ENCODE measurements at regions not wholly inside any gene's neighbourhood (a gene's known extent, or its start where the extent isn't known, plus 50 kb on each side); places are given as distances from the start of the nearest gene placed in this dataset.

DNA sequence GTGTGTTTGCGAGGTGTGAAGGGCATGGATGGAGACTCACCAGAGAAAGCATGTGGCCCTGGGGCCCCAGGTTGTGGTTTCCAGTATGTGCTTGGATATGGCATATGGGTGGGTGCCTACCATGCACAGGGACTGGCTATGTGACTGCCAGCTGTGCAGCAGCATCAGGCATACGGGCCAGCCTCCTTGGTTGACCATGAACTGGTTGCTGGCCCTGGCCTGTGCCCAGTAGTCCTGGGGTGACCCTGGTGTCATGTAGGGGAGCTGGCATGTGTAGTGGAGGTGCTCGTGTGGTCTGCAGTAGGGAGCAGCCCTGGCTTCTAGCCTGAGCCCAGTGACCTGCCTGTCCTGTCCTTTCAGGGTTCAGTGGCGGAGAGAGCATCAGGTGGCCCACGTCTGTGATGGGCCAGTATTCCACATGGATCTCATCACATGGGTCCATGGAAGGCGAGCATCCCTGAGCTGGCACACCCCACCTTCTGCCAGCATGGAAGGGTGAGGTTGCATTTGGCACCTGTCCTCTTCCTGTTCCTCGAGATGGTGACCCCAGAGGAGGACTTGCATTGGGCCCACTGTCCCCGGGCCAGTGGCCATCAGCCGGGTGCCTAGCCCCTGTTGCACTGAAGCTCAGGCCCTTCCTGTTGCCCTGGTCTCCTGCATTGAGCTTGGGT lies 228.9 kb downstream of the SNRPN start:
- DNase-seq = peak; percentile 3

DNA sequence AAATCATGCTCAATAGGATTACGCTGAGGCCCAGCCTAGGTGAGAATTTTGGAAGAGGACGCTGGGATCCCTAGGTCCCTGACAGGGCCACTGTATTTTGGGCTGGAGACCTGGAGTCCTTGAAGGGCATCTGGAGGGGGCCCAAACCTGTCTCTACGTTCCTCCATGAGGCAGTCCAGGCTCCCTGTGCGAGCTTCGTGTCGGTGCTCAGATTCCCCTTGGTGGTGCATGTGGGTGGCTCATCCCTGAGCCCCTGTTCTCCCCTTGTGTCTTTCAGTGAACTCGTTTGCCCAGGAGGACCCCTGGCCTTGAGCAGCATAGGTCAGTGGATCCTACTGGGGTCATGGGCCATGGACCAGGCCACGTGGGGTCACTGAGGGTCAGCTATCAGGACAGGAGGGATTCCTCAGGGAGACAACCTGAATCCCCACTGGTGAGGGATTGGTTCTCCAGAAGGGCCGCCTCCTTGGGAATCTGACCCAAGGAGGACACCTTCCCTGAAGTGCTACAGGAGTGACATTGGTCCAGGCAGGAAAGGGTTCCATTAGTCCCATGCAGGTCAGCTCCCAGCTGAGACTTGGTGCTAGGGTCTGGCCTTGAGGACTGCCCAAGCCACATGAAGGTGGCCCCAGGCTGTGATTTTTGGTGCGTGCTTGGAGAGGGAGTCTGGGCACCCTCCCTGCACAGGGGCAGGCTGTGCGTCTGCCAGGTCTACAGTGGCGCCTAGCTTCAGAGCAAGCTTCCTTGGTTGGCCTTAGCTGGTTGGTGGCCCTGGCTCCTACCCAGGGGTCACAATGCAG lies 229.8 kb downstream of the SNRPN start:
- no peak for DNase-seq

DNA sequence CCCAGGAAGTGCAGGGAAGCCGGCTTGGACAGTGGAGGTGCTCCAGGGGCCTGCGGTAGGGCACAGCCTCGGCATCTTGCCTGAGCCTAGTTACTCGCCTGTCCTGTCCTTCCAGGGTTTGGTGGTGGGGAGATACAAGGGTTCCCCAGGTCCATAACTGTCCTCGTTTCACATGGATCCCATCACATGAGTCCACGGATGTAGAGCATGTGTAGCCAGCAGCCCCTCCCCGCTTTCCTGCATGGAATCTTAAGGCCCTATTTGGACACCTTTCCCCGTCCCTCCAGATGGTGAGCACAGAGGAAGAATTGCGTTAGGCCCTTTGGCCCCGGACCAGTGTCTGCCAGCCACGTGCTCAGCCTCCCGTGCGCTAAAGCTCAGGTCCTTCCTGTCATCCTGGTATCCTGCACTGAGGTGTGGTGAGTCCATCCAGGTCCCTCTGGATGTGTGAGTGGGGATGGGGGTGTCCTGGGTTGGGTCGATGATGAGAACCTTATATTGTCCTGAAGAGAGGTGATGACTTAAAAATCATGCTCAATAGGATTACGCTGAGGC lies 230.4 kb downstream of the SNRPN start:
- no peak for DNase-seq

DNA sequence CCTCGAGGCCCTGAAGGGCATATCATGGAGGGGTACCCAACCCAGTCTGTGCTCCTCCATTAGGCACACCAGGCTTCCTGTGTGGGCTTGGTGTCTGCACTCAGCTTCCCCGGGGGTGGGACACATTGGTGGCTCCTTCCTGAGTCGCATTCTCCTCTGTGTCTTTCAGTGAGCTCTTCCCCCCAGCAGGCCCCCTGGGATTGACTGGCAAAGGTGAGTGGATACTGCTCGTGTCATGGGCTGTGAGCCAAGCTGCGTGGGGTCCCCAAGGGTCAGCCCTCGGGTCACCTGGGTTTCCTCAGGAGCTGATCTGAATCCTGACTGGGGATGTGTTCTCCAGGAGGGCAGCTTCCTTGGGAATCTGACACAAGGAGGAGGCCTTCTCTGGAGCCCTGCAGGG lies 231.0 kb downstream of the SNRPN start:
- no peak for DNase-seq

DNA sequence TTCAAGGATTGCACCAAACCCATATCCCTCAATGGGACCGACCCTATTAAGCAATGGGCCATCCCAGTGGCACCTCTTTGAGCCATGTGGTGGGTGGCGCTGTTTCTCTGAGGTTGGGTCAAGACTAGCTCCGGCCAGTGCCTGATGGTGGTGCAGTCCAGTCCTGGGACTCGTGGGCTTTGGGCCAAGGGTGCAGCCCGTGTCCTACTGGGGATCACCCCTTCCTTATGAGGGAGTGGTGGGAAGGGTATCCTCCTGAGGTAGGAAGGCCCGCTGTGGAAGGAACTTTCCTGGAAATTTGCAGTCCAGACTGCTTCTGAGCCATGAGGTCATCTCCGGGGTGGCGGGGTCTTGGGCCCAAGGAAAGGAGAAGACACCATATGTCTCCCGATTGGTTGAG lies 231.6 kb downstream of the SNRPN start:
- DNase-seq = no peak

DNA sequence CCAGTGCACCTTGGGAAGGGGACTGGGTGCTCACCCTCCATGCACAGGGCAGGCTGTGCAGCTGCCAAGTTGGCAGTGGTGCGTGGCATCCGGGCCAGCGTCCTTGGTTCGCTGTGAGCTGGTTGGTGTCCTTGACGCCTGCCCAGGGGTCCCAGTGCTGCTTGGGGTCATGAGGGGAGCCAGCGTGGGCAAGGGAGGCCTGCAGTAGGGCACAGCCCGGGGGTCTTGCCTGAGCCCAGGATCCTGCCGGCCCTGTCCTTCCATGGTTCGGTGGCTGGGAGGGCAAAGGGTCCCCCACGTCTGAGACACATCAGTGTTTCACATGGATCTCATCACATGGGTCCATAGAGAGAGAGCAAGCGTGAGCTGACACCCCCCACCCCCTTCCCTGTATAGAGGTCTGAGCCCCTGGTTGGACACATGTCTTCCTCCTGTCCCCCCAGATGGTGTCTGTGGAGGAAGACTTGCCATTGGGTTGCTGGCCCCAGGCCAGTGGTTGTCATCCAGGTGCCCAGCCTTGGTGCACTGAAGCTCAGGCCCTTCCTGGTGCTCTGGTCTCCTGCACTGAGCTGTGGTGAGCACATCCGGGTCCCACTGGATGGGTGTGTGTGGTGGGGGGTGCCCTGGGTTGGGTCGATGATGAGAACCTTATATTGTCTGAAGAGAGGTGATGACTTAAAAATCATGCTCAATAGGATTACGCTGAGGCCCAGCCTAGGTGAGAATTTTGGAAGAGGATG lies 232.3 kb downstream of the SNRPN start:
- DNase-seq = no peak

DNA sequence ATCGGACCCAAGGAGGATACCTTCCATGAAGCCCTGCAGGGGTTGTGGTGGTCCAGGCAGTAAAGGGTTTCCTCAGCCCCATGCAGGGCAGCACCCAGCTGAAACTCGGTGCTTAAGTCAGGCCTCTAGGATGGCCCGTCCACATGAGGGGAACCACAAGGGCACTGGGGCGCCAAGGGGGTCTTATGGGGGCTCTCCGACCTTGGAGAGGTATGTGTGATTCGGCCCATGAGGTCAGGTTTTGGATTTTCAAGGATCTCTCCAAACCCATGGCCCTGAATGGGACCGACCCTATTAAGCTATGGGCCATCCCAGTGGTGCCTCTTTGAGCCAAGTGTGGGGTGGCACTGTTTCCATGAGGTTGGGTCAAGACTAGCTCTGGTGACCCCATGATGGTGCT lies 233.3 kb downstream of the SNRPN start:
- DNase-seq = no peak

DNA sequence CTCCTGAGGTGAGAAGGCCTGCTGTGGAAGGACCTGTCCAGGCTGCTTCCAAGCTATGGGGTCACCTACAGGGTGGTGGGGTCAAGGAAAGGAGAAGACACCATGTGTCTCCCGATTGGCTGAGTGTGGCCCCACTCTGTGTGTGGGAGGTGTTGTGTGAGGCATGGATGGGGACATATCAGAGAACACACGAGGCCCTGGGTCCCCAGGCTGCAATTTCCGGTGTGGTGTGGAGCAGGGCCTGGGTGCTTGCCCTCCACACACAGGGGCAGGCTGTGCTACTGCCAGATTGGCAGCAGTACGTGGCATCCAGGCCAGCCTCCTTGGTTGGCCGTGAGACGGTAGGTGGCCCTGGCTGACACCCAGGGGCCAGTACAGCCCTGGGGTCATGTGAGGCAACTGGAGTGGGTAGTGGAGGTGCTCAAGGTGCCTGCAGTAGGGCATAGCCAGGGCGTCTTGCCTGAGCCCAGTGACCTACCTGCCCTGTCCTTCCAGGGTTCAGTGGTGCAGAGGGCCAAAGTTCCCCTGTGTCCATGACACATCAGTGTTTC lies 233.8 kb downstream of the SNRPN start:
- no peak for DNase-seq

DNA sequence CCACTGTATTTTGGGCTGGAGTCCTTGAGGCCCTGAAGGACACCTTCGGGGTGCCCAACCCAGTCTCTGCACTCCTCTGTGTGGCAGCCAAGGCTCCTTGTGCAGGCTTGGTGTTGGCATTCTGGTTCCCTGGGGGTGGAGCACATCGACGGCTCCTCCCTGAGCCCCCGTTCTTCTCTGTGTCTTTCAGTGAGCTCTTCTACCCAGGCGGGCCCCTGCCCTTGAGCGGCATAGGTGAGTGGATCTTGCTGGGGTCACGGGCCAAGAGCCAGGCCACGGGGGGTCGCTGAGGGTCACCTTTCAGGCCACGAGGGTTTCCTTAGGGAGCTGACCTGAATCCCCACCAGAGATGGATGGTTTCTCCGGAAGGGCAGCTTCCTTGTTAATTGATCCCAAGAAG lies 234.8 kb downstream of the SNRPN start:
- no peak for DNase-seq

DNA sequence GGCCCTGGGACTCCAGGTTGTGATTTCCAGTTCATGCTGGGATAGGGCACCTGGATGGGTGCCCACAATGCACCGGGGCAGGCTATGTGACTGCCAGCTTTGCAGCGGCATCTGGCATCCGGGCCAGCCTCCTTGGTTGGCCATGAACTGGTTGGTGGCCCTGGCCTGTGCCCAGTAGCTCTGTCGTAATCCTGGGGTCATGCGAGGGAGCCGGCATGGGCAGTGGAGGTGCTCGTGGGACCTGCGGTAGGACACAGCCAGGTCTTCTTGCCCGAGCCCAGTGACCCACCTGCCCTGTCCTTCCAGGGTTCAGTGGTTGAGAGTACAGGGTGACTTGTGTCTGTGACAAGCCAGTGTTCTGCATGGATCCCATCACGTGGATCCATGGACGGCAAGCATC lies 237.9 kb downstream of the SNRPN start:
- no peak for DNase-seq

DNA sequence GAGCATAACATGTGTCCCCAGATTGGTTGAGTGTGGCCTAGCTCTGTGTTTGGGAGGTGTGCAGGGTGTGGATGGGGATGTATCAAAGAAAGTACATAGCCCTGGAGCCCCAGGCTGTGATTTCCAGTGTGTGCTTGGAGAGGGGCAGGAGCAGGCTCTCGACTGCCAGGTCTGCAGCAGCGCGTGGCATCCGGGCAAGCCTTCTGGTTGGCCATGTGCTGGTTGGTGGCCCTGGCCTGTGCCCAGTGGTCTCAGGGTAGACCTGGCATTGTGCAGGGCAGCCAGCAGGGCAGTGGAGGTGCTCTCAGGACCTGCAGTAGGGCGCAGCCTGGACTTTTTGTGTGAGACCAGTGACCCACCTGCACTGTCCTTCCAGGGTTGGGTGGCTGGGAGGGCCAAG lies 231.5 kb downstream of the UBE3A start:
- DNase-seq = no peak

DNA sequence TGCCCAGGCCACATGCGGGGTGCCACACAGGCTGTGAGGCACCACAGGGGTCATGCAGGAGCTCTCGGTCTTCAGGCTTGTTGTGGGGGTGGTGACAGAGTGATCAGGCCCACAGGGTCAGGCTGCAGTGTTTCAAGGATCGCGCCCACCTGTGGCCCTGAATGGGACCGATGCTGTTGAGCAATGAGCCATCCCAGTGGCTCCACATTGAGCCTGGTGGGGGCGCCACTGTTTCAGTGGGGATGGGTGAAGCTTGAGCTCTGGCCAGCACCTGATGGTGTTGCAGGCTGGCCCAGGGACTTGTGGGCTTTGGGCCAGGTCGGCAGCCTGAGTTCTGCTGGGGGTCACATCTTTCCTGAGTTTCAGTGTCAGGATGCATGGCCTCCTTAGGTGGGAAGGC lies 230.1 kb downstream of the UBE3A start:
- no peak for DNase-seq

DNA sequence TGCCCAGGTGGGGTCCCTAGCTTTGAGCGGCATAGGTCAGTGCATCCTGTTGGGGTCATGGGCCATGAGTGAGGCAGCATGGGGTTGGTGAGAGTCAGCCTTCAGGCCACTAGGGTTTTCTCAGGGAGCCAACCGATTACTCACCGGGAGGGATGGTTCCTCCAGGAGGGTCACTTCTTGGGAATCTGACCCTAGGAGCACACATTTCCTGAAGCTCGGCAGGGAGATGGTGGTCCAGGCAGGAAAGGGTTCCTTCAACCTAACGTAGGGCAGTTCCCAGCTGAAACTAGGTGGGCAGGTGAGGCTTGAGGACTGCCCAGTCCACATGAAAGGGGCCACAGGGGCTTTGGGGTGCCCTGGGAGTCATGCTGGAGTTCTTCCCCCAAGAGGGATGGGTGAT lies 218.0 kb downstream of the UBE3A start:
- DNase-seq = no peak

DNA sequence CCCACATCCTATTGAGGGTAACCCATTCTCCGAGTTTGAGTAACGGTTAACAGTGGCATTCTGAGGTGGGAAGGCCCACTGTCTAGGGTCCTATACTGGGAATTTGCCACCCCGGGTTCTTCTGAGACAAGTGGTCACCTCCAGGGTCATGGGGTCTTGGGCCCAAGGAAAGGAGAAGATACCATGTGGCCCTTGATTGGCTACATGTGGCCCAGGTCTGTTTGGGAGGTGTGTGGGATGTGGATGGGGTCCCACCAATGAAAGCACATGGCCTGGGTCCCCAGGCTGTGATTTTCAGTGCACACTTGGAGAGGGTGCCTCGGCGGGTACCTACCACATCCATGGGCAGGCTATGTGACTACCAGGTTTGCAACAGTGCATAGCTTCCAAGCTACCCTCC lies 214.4 kb downstream of the UBE3A start:
- no peak for DNase-seq

DNA sequence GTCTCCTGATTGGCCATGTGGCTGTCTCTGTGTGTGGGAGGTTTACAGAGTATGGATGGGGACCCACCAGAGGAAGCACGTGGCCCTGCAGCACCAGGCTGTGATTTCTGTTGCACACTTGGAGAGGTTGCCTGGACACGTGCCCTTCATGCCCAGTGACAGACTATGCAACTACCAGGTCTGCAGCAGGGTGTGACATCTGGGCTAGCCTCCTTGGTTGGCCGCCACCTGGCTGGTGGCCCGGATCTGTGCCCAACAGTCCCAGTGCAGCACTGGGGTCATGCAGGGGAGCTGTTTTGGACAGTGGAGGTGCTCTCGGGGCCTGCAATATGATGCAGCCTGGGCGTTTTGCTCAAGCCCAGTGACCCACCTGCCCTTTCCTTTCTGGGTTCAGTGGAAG lies 212.5 kb downstream of the UBE3A start:
- DNase-seq = no peak

DNA sequence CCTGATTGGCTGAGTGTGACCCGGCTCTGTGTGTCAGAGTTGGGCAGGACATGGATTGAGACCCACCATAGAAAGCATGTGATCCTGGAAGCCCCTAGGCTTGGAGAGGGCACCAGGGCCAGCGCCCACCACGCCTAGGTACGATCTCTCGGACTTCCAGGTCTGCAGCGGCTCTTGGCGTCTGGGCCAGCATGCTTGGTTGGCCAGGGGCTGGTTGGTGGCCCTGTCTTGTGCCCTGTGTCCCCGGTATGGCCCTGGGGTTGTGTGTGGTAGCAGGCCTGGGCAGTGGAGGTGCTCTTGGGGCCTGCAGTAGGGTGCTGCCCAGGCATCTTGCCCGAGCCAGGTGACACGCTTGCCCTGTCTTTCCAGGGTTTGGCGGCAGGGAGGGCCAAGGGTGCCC lies 210.6 kb downstream of the UBE3A start:
- DNase-seq = no peak

DNA sequence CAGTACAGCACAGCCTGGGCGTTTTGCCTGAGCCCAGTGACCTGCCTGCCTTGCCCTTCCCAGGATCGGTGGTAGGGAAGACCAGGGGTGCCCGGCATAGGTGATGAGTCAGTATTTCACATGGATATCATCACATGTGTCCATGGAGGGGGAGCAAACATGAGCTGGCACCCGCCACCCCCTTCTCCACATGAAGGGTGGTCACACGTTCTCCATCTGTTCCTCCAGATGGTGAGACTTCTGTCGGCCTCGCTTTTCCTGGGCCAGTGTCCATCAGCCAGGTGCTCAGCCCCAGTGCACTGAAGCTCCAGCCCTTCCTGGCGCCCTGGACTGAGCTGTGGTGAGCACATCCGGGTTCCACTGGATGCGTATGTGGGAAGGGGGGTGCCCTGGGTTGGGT lies 208.4 kb downstream of the UBE3A start:
- DNase-seq = no peak

DNA sequence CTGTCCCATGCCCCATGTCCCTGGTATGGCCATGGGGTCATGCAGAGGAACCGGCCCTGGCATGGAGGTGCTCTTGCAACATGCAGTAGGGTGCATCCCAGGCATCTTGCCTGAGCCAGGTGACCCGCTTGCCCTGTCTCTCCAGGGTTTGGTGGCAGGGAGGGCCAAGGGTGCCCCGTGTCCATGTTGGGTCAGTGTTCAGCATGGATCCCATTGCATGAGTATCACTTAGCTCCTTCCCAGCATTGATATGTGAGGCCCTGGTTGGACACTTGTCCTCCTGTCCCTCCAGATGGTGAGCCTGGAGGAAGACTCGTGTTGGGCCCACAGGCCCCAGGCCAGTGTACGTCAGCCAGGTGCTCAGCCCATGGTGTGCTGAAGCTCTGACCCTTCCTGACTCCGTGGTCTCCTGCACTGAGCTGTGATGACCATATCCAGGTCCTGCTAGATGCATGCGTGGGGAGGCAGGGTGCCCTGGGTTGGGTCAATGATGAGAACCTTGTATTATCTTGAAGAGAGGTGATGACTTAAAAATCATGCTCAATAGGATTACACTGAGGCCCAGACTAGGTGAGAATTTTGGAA lies 205.0 kb downstream of the UBE3A start:
- no peak for DNase-seq

DNA sequence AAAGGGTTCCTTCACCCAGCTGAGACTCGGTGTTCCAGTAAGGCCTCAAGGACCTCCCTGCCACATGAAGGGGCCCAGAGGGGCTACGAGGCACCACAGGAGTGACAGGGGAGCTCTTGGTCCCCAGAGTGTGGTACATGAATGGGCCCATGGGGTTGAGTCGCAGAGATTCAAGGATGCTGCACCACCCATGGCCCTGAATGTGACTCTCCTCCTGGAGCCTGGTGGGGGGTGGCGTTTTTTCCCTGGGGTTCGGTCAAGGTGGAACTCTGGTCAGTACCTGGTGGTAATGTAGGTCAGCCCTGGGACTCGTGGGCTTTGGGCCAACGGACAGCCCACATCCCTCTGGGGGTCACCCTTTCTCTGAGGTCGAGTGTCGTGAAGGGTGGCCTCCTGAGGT lies 204.0 kb downstream of the UBE3A start:
- no peak for DNase-seq

DNA sequence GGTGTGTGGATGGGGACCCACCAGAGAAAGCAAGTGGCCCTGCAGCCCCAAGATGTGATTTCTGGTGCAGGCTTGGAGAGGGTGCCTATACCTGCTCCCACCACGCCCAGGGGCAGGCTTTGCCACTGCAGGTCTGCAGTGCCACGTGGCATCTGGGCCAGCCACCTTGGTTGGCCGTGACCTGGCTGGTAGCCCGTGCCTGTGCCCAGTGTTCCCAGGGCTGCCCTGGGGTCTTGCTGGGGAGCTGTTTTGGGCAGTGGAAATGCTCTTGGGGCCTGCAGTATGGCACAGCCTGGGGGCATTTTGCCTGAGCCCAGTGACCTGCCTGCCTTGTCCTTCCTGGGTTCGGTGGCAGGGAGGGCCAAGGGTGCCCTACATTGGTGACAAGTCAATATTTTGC lies 203.4 kb downstream of the UBE3A start:
- no peak for DNase-seq

DNA sequence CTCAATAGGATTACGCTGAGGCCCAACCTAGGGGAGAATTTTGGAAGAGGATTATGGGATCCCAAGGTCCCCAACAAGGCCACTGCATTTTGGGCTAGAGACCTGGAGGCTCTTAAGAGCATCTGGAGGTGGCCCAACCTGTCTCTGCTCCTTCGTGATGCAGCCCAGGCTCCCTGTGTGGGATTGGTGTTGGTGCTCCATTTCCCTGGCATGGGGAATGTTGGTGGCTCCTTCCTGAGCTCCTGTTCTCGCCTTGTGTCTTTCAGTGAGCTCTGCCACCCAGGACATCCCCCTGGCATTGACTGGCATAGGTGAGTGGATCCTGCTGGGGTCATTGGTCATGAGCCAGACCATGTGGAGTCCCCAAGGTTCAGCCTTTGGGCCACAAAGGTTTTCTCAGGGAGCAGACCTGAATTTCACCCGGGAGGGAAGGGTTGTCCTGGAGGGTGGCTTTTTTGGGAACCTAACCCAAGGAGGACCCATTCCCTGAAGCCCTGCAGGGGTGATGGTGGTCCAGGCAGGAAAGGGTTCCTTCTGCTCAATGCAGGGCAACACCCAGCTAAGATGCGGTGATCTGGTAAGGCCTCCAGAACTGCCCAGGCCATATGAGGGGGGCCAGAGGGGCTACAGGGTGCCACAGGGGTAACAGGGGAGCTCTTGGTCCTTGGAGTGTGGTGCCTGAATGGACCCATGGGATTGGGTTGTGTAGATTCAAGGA lies 202.5 kb downstream of the UBE3A start:
- no peak for DNase-seq

DNA sequence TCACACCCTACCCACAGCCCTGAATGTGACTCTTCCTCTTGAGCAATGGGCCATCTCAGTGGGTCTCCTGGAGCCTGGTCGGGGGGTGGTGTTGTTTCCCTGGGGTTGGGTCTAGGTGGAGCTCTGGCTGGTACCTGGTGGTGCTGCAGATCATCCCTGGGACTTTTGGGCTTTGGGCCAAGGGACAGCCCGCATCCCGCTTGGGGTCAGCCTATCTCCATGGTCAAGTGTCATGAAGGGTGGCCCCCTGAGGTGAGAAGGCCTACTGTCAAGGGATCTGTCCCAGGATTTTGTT lies 202.0 kb downstream of the UBE3A start:
- no peak for DNase-seq
